ENCODE measurements at regions not wholly inside any gene's neighbourhood (a gene's known extent, or its start where the extent isn't known, plus 50 kb on each side); places are given as distances from the start of the nearest gene placed in this dataset.
"Not testable (repeated sequence)": the region's sequence is repeated elsewhere in the genome, so short reads cannot be mapped to it uniquely, and the experiment has no call there.

- TF ChIP-seq EZH2 (IDR thresholded peaks at IDR 0.05; ENCODE audit: borderline replicate concordance, low read depth, low read length, severe bottlenecking); CTCF (IDR thresholded peaks at IDR 0.05; ENCODE audit: borderline replicate concordance, extremely low read depth, low read length, poor library complexity, severe bottlenecking): not testable (repeated sequence)
These were observed 131.3 kb downstream of the POTEH start for GRCh38 chr22:15821088-15821487.

Data from DND-41 (cell line).